ENCODE measurements at regions not wholly inside any gene's neighbourhood (a gene's known extent, or its start where the extent isn't known, plus 50 kb on each side); places are given as distances from the start of the nearest gene placed in this dataset.

DNA sequence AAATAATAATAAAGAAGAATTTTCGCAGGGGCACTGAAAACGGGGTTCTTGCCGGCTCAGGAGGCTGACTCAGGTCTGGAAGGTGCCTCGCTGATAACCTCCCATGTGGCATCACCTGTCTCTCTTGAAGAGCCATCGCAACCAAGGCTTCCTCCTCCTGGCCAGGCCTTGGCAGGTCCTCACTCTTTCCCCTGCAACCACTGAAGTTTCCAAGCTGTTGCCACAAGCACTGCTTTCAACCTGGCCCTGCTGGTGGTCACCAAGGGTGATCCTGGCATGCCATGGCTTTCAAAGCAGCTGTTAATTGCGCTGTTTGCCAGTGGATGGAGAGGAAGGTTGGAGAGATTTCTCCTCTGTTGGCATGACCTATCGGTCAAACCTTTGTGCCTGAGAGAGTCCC, 163.6 kb upstream of the COPS8 start:
- DNase-seq (ENCODE audit: low spot score), result no peak

DNA sequence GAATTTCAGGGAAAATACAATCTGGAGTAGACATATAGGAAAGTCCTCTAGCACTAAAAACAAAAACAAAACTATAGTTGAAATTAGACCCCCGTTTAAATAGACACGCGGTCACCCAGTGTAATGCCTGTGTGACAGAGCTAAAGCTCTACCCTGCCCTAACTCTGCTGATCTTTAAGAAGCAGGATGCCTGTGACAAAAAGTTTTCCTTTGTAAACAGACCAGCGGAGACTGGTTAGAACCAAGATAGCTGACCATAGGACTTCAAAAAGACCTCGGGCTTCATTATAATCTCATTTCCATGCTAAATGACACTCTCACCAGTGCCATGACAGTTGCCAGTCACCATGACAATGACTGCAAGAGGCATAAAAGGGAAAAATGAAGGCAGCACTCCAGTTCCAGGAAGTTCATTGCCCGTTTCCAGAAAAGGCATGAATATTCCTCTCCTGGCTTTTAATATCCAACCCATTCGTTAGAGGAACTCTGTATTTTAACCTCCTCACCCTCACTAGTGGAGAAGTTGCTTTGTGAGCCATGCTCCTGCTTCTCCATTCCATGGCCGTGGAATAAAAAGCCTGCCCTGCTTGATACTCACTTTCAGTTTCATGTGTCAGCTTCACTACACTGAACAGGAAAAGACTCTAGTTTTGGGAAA, 157.2 kb upstream of the COPS8 start:
- DNase-seq (ENCODE audit: low spot score), result peak; percentile 35

DNA sequence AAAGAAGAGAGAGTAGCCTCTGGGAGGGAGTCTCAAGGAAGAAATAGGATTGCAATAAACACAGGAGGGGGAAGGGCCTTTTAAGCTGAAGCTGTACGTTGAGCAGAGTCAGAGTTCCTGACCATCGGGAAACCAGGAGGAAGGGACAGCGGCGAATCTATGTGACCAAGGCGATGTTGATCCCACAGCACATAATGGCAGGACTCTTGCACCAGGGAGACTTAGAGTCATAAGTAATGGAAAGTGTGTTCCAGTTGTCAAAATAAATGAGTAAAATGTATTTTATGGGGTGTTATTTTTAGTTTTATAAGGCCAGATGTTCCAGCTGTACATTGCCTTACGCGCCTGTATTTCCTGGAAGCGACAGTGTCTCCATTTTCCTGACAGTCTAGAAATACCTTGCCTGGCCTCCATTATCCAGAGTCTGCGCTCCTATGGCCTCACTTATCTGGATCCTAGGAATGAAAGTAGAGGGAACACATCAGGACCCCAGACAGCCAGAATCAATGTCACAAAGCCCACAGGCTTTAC, 152.8 kb upstream of the COPS8 start:
- peak; percentile 57 for DNase-seq (ENCODE audit: low spot score)

DNA sequence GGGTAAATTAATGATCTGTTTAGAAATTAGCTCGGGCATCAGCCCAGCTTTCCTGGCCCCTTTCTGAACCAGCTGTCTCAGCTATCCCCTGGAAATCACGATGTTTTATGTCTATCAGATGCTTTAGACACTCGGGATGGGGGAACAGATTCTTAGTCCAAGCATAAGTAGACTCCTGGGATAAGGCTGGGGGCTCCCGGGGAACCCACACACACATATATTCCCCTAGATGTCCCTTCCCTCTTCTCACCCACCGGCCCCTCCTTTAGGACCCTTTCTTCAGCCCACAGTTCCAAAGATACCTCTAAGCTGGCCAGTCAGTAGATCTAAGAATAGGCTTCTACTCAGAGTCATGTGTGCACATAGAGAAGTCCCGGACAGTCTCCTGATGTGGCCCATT, 151.5 kb upstream of the COPS8 start:
- DNase-seq (ENCODE audit: low spot score), result no peak

DNA sequence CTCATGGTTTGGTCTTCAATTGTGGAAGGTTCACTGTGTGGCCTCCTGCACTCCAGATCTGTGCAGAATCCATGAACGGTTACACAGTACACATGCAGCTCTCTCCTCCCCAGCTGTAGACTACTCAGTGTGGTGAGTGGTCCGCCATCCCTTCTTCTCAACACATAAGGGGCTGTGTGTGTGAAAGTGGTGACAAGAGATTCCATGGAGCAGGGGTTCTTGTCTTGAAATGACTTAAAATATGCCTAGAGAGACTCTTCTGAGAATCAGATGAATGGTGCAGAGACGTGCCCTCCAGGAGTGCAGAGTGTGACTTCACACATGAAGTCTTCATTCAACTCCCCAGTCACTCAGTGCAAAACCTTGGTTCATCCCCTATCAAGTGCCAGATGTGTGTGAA, 151.0 kb upstream of the COPS8 start:
- no peak for DNase-seq (ENCODE audit: low spot score)

DNA sequence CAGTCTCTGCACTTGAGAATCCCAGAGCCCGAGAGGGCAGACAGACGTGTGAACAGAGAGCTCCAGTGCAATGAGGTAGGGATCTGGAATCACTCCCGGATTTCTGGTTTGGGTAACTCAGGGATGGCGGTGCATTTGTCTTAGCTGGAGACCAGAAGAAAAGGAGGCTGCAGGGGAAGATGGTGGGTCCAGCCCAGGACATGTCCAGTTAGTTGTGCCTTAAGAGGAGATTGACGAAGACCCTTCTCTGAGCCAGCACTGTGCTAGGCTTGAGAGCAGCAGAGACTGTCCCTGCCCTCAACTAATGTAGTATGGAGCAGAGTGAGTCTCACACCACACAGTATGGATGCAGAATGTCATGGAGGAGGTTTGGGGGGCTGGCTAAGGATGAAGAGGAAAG, 150.6 kb upstream of the COPS8 start:
- no peak for DNase-seq (ENCODE audit: low spot score)

DNA sequence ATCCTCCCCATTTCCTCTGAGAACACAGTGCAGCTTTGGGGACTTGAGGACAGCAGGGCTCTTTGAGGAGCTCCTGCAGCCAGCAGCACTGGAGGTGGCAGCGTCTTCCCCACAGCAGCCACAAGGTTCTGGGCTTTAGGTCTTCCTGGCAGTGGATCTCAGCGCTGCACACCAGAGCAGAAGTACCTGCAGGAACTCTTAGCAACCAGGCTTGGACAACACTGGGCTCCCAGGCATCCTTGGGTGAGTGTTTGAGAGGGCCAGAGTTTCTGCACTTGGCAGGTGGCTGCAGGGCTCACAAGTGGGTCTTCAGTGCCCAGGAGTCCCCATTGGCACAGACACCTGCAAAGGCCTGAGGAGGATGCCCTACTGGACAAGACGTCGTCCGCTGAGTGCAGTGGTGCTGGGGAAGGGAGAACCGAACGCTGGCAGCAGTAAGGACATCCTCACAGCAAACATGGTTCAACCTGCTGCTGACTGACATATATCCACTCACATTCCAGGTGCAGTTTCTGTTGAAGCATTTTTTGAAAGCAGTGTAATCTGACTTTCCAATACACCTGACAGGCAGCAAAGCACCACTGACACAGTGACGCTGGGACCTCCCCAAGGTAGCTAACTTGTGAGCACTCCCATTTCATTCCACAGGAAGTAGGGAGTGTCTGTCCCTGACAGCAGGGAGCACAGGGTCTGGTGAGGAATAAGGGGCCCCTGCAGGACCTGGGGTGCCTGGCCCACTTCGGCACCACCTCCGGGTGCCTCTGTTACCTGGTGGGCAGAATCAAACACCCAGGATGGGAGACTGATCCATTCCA, 149.9 kb upstream of the COPS8 start:
- no peak for DNase-seq (ENCODE audit: low spot score)

DNA sequence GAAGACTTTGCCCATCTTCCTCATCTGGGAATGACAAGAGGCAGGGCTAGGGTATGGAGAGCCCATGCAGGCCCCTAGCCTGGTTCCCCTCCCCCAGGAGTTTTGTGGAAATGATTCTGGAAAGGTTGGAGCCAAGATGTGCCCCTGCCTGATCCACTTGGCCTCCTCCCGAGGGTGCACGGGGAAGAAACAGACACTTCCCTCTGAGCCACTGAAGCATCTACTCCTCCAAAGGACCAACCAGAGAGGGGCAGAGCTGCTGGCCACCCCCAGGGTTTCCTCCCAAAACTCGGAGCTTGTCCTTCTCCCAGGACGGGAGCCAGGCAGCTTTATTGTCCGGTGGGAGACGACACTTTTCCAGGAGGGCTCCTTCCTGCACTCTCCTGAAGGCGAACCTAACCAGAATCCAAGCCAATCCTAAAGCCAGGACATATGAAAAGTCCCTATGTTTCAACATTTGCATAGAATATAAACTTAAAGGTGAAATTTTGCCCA, 149.2 kb upstream of the COPS8 start:
- DNase-seq (ENCODE audit: low spot score), result no peak

DNA sequence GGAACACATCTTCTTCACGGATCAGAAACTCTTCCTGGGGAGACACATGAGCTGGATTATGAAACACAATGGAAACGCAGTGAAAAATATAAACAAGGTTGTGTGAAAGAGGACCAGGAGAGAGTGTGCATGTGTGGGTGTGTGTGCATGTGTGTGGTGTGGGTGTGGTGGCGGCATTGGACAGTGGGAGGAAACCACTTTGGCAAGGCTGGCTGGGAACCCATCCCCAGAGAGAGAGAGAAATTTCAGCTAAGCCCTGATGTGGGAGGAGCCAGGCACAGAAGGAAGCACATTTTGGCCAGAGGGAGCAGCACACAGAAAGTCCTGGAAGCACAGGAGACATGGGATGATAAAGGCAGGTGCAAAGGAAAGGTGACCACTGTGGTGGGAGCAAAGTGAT, 147.6 kb upstream of the COPS8 start:
- DNase-seq (ENCODE audit: low spot score), result no peak

DNA sequence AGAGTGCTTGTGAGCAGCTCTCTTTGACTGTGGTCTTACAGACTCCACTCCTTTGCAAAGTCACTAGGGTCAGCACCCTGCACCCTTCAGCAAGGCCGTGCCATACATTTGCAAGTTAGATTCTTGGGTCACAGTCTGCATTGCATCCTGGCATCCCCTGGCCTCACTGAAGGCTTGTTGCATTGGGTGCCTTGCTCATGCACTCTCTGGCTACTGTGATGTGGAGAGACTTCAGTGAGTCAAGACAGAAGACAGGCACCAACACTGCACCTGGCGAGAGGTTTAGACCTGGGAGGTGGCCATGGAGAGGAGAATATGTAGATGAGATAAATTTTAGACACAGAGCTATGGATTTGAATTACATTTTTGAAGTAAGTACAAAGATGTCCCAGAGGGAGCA, 146.4 kb upstream of the COPS8 start:
- no peak for DNase-seq (ENCODE audit: low spot score)

DNA sequence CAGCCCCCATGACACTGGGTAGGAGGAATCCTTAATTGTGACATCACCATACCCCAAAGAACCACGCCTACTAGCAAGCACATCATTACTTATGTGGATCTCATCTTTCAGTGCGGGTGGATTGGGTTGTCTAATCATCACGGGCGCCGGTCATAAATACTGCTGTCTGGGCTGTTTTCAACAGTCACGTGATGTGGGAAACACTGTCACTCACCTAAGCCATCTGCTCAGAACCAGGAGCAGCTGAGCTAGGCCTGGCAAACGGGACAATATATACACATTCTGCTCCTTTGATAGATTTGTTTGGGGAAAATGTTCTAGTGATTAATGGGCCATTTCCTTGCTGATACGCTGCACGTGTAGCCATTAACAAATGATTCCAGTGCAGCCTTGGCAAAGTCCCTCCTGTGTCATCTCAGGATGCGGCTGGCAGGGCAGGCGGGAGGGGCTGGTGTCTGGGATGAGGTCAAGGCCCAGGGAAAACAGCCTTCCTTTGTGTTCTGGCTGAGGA, 145.9 kb upstream of the COPS8 start:
- no peak for DNase-seq (ENCODE audit: low spot score)

DNA sequence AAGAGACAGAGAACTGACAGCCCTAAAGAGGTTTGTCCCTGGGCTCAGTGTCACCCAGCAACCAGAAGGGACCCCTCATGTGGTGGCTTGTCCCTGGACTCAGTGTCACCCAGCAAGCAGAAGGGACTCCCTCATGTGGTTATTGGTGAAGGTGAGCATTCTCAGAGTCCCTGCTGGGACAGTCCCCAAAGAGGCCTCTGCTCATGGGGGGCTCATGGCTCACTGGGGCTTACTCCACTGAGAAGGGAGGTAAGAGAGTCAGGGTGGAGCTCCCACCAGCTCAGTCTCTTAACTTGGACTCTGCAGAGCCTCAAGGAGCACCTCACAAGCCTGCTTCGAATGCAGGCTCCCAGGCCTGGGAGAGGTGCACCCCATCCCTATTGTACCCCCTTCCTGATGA, 145.2 kb upstream of the COPS8 start:
- DNase-seq (ENCODE audit: low spot score), result no peak

DNA sequence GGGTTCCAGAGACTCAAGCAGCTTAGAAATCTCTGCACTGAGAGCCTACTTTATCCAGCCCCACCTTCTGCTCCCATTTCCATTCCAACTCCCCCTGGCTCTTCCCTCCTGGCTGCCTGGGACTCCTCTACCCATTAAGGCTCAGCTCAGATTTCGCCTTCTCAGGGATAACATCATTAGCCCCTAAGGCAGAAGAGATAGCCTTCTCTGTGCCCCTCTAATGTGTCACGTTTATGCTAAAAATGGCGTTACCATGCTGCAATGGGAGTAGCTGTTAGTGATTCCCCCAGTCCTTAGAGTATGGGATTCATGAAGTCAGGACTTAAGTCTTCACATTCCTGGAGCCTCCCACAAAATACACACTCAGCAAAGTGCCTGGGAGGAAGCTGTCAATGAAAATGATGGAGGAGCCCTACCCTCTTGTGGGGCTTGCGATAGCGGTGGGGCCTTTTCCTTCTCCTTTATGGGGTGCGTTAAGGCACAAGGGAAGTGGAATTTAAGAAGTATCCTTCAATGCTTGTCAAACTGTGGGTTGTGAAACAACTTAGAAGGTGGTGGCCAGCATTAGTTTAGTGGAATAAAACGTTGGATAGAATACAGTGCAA, 144.7 kb upstream of the COPS8 start:
- no peak for DNase-seq (ENCODE audit: low spot score)

DNA sequence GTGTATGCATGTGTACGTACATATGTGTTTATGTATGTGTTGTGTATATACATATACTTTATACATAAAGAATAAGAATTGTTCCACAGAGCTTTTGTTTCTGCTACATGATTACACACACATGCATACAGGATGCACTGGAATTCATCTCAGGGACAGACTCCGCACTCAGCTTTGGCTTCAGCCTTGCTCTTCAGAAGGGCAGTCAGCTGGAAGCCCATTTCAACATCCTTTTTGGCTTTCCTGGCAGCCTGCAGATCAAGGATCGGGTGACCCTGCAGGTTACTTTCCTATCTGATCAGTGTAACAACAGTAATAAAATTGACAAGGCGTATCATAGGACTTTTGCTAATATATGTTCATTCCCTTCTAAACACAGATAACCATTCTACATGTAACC, 144.1 kb upstream of the COPS8 start:
- no peak for DNase-seq (ENCODE audit: low spot score)

DNA sequence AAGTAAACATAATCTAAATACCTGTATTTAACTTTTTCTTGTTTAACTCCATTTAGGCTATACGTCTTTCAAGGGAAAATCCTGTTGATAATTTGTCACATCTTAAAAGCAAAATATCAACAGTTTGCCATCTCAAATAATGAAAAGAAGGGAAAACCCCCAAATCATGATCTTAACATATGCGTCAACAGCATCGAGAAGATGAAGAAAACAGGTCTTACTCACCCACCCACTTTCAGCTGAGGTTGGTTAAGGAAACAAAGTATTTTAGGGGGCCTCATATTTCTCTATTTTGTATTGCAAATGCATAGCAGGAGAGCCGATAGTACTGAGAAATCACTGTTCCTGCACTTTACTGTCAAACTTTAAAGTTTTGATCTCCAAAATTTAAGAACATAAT, 143.1 kb upstream of the COPS8 start:
- no peak for DNase-seq (ENCODE audit: low spot score)

DNA sequence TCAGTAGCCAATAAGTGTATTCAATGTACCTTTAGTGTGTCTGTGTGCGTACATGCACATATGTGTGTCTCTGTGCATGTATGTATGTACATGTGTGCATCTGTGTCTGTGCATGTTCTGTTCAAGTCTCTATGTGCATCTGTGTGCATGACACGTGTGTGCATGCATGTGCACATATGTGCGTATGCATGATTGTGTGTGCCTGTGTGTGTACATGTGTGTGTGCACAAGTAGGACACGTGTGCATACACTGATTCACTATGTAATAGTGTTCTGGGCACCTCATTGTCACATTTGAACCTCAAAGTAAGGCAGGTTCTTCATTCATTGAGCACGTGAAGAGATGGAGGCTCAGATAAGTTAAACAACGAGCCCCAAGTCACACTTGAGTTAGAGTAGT, 142.6 kb upstream of the COPS8 start:
- DNase-seq (ENCODE audit: low spot score), result no peak

DNA sequence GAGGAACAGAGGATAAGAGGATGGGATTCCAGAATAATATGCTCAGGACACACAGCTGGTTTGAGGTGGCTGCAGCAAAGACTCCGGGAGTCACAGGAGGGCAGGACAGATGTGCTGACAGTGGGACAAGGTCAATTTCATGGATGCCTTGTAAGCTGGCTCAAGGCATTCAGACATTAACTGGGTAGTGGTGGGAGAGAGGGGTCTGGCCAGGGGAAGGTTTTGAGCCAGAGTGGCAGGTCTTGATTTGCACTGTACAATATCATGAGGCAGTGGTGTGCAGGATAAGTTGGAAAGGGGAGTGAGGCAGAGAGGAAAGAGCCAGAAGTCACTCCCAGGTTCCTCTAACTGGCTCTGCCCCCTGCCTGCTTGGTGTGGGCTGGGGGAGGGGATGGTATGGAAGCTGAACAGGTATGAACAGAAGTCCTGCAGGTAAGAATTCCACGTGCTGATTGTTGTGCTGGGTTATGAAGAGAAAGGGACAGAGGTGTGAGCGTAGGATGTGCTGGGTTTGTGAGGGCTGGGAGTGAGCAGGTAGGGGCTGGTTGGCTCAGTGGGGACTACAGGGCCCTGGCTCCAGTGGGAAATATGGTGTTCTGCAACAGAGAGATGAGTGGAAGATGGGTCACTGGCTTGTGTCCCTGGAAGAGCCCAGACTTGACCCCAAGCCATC, 141.7 kb upstream of the COPS8 start:
- DNase-seq (ENCODE audit: low spot score), result no peak

DNA sequence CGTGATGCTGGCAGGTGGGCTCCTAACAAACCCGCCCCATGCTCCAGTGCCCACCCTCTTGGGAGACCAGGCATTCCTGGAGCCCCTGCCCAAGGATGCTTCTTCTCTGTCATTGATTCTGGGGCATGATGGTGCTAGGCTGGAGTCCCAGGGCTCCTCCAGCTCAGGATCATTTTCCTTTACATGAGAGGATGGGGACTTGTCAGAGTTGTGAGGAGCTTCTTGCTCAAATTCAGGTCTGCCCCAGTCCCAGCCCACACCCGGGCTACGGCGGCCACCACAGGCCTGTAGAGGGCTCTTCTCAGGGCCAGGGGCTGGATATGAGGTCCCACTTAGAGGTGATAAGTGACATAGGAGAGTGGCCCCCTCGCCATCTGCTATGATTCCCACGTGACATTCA, 141.1 kb upstream of the COPS8 start:
- DNase-seq (ENCODE audit: low spot score), result no peak

DNA sequence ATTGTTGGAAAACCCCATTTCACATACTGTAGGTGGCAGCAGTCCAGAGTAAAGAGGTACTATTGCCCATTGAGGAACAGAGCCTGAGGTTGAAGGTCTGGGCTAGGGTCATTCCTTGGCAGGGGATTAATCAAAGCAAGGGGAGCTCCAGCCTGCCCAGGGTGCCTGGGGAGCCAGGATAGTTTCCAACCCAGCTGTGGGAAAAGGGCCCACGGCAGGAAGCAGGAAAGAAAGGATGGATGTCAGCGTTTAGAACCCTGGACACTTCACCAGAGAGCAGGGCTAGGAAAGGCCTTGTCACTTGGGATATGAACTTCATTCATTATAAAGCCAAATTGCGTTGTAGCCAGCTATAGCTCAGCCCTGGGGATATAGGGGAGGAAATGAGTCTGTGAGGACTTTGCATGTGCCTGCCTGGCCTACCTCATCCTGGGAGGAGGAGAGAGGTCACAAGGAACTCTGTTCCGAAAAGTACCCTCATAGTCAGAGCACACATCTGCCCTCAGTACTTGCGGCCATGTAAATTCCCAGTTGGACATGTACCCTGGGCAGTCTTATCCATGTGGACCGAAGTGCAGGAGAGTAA, 140.2 kb upstream of the COPS8 start:
- no peak for DNase-seq (ENCODE audit: low spot score)

DNA sequence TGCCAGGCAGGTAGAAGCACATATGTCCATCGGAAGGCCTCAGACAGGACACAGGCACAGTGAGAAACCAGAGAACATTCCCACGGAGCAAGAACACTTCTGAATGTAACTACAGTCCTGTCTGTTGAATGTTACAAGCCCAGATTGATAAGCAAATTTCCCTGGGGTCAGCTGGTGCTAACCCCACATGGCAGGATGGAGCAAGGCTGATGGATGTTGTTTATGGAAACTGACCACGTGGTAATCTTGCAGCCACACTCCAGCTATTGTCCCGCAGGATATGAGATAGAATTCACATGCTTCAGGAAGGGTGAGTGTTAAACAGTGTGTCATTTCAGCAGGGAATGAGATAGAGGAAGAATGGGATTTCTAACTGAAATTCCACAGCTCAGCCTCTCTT, 138.8 kb upstream of the COPS8 start:
- DNase-seq (ENCODE audit: low spot score), result no peak

DNA sequence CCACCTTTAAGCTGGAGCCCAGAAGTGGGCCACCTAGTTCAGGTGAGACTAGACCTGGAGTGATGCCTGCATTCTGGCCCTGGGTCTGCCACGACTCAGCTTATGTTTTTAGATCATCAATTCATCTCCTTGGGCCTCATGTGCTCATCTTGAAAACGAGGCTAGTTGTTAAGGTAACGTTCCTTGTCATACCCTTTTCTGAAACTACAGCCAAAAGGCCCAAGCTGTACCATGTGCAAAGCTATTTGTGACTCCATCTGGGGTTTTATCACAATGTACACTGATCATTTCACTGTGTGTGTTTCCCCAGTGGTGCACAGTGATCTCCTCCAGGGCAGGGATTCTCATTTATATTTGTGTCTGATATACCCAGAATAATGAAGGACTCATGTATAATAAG, 138.4 kb upstream of the COPS8 start:
- DNase-seq (ENCODE audit: low spot score), result no peak

DNA sequence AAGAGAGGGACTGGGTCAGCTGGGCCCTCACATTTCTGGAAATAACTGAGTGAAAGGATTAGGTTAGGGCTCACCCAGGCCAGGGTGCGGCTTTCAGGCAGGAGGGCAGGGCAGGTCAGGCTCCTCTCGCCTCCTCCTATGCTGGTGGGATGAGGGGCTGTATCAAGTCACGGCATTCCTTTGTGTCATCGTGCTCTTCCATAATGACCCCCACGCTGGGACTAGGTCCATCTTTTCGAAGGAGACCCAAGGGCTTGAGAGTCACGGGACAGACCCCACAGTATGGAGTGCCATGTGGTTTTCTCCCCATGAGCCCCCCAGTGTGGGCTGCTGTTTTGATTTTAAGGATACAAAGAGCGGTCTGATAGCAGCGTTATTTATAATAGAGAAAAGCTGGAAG, 137.8 kb upstream of the COPS8 start:
- no peak for DNase-seq (ENCODE audit: low spot score)

Measured in umbilical cord (tissue), 1 donor.